ENCODE measurements at regions not wholly inside any gene's neighbourhood (a gene's known extent, or its start where the extent isn't known, plus 50 kb on each side); places are given as distances from the start of the nearest gene placed in this dataset.
"Not testable (repeated sequence)": the region's sequence is repeated elsewhere in the genome, so short reads cannot be mapped to it uniquely, and the experiment has no call there.

- no peak for DNase-seq (ENCODE audit: low read depth)
Measured at GRCh38 chr9:80771555-80772347, 917.6 kb downstream of the TLE1 start.

- DNase-seq (ENCODE audit: low read depth): no peak
Measured at GRCh38 chr9:80763536-80763935, 925.8 kb downstream of the TLE1 start.

GRCh38 chr9:80755586-80755985, 933.8 kb downstream of the TLE1 start:
- no peak for DNase-seq (ENCODE audit: low read depth)

GRCh38 chr9:80747056-80747455, 942.3 kb downstream of the TLE1 start:
- not testable (repeated sequence) for DNase-seq (ENCODE audit: low read depth)

GRCh38 chr9:80732506-80732905, 956.8 kb downstream of the TLE1 start:
- DNase-seq (ENCODE audit: low read depth): no peak

- no peak for DNase-seq (ENCODE audit: low read depth)
Measured at GRCh38 chr9:80720579-80720978, 968.8 kb downstream of the TLE1 start.

- DNase-seq (ENCODE audit: low read depth): peak; percentile 76
Measured at GRCh38 chr9:80707120-80707519, 982.2 kb downstream of the TLE1 start.

- no peak for DNase-seq (ENCODE audit: low read depth)
Measured at GRCh38 chr9:80701061-80701460, 988.3 kb downstream of the TLE1 start.

- DNase-seq (ENCODE audit: low read depth): peak; percentile 99
Measured at GRCh38 chr9:80699511-80699998, 989.8 kb downstream of the TLE1 start.

GRCh38 chr9:80698725-80699410, 990.5 kb downstream of the TLE1 start:
- no peak for DNase-seq (ENCODE audit: low read depth)

GRCh38 chr9:80692751-80693150, 996.6 kb downstream of the TLE1 start:
- DNase-seq (ENCODE audit: low read depth): no peak

GRCh38 chr9:80691229-80691628, 998.1 kb downstream of the TLE1 start:
- no peak for DNase-seq (ENCODE audit: low read depth)

- DNase-seq (ENCODE audit: low read depth): no peak
Measured at GRCh38 chr9:80690349-80690939, 998.9 kb downstream of the TLE1 start.

GRCh38 chr9:80679916-80680315, 1009.4 kb downstream of the TLE1 start:
- DNase-seq (ENCODE audit: low read depth): no peak

- DNase-seq (ENCODE audit: low read depth): no peak
Measured at GRCh38 chr9:80678906-80679305, 1010.4 kb downstream of the TLE1 start.

- DNase-seq (ENCODE audit: low read depth): no peak
Measured at GRCh38 chr9:80673496-80673895, 1015.9 kb downstream of the TLE1 start.

- no peak for DNase-seq (ENCODE audit: low read depth)
Measured at GRCh38 chr9:80665479-80665878, 1023.9 kb downstream of the TLE1 start.

- DNase-seq (ENCODE audit: low read depth): peak; percentile 66
Measured at GRCh38 chr9:80664327-80665210, 1024.8 kb downstream of the TLE1 start.

- not testable (repeated sequence) for DNase-seq (ENCODE audit: low read depth)
Measured at GRCh38 chr9:80659751-80660150, 1029.6 kb downstream of the TLE1 start.

GRCh38 chr9:80651044-80651443, 1038.3 kb downstream of the TLE1 start:
- peak; percentile 36 for DNase-seq (ENCODE audit: low read depth)

- no peak for DNase-seq (ENCODE audit: low read depth)
Measured at GRCh38 chr9:80649496-80649895, 1039.9 kb downstream of the TLE1 start.

GRCh38 chr9:80649001-80649420, 1040.3 kb downstream of the TLE1 start:
- peak; percentile 89 for DNase-seq (ENCODE audit: low read depth)

Measured in renal cortical epithelial cell (primary cell).